Activated CD4-positive, alpha-beta T cell treated with anti-CD3 and anti-CD28 coated beads, Interleukin-2, amount 50 U/mL, for 4 hours (primary cell): ENCODE measurements at regions not wholly inside any gene's neighbourhood (a gene's known extent, or its start where the extent isn't known, plus 50 kb on each side); places are given as distances from the start of the nearest gene placed in this dataset.
"Not testable (repeated sequence)": the region's sequence is repeated elsewhere in the genome, so short reads cannot be mapped to it uniquely, and the experiment has no call there.

Experiments used
- DNase-seq, 2 experiments: peaks; one replicate each; pipeline ENCODE4 v3.0.0-alpha.2; 2020

- no peak for DNase-seq
These were observed 101.8 kb downstream of the NFKBIZ start for GRCh38 chr3:101950985-101951733.

GRCh38 chr3:101954361-101954760 lies 105.0 kb downstream of the NFKBIZ start:
- DNase-seq: no peak

DNA sequence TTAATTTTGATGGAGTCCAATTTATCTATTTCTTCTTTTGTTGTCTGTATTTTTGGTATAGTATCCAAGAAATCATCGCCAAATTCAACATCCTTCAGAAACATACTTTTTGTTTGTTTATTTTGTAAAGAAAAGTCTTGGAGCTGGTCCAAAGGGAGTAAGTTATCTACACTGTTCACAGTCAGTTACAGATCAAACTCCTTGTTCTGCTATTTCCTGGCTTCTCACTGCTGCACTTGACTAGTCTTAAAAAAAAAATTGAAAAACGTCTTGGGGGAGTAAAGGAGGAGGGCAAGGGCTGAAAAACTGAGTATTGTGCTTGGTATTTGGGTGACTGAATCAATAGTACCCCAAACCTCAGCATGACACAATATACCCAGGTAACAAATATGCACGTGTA lies 105.6 kb downstream of the NFKBIZ start:
- no peak for DNase-seq

DNA sequence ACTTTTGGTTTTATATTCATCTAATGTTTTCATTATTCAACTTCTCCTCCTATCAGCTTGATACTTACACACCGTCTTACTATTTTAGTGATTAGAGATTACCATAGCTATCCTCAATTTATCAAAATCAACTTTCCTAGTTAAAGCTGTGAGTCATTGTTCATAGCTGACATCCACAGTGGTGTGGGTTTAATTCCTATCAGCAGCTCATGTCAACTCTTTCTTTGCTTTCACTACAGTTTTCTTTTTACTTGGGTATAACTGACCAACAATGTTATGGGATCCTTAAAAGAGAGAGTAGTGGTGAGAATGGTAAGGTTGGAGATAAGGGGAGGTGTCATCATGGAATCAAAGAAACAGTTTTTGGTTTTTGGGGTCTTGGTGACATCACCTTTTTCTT lies 112.7 kb downstream of the NFKBIZ start:
- no peak for DNase-seq

DNA sequence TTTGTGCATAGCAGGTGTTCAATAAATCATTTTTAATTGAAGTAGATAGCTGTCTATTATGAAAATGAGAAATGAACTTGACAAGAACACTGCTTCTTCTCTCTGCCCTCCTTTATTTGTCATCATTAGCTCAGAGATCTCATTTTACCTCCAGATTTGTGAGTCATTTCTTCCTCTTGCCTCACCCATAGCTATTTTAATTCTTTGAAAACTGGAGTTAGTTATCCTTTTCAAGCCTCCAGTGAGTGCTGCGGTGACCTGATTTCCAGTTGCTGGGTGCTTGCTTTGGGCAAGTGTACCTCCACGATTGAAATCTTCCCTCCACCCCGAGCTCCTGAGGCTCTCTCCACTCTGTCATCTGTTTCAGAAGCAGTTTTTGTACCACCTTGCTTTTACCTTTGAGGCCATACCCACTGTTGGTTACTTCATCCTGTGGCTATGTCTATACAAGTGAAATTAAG lies 114.6 kb downstream of the NFKBIZ start:
- DNase-seq: peak; percentile 9 to 21

- no peak for DNase-seq
These were observed 115.5 kb downstream of the NFKBIZ start for GRCh38 chr3:101964861-101965260.

- DNase-seq: no peak
These were observed 116.9 kb downstream of the NFKBIZ start for GRCh38 chr3:101966226-101966625.

- no peak for DNase-seq
These were observed 120.9 kb downstream of the NFKBIZ start for GRCh38 chr3:101970212-101970611.

DNA sequence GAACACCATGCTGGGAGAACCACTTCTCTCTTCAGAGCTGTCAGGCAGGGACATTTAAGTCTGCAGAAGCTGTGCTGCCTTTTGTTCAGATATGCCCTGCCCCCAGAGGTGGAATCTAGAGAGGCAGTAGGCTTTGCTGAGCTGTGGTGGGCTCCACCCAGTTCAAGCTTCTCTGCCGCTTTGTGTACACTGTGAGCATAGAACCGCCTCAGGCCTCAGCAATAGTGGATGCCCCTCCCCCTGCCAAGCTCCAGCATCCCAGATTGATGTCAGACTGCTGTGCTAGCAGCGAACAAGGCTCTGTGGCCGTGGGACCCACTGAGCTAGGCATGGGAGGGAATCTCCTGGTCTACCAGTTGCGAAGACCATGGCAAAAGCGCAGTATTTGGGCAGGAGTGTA lies 121.6 kb downstream of the NFKBIZ start:
- no peak for DNase-seq

DNA sequence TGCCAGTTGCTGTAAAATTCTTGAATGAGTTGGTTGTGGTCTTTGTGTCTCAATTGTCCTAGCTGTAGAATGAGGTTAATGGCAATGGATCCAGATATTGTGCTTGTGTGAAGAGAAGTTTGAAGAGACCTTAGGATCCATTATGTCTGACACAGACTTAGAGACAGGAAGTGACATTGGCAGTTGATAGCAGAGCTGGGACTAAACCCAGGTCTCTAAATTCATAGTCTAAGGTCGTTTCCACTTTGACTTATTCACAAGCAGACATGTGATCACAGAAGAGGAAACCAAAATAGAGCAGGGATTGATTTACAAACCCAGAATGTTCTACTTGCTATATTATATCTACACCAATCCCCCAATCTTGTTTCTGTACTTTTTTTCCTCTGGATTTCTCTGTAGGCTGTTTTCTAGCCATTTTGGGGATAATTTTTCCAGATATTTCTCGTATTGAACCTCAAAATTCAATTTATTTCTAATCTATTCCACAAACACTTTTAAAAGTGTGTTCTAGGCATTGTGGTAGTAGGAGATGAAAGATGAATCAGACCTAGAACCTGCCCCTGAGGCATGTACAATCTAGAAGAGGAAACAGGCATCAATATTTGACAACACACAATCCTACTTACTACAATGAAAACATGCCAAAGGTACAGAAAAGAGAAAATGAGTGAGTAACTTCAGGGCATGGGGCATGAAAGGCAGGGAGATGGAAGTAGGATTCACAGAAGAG lies 123.3 kb downstream of the NFKBIZ start:
- no peak for DNase-seq

- DNase-seq: no peak
These were observed 123.8 kb downstream of the NFKBIZ start for GRCh38 chr3:101973163-101973505.

DNA sequence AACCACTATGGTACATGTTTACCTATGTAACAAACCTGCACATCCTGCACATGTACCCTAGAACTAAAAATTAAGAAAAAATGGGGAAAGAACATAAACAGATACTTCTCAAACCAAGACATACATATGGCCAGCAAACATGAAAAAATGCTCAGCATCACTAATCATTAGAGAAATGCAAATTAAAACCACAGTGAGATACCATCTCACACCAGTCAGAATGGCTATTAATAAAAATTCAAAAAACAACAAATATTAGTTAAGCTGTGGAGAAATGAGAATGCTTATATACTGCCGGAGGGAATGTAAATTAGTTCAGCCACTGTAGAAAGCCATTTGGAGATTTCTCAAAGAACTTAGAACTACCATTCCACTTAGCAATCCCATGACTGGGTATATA lies 126.1 kb downstream of the NFKBIZ start:
- DNase-seq: not testable (repeated sequence)

DNA sequence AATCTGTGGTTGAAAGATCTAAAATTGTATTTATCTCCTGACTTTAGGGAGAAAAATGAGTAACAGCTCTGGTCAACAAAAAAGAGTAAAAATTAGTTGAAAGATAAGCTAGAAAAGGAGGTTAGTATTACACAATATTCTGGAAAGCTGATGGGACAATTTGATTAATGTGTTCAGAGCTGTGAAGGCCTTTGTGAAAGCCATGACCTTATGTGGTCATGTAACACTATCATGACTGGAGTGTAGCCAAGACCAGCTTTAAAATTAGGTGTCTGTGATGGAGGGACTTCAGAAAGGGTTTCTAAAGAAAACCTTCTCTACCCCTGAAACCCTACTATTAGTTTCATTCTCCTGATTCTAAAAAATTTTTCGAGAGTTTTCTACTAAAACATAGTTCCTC lies 127.2 kb downstream of the NFKBIZ start:
- DNase-seq: no peak

DNA sequence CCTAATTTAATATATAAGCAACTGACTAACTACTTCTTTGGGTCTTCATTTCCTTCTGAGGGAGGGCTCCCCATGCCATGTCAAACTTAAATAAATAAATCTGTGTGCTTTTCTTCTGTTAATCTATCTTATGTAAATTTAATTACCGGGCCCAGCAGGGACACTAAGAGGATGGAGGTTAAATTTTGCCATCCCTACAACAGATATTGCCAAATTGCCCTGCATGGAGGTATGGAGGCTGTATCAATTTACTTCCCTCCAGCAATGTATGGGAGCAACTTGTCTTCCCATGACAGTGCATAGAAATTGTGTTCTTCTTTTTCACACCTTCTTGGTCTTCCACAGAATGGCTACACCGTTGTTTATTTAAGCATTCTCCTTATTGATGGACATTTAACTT lies 129.0 kb downstream of the NFKBIZ start:
- no peak for DNase-seq

- DNase-seq: no peak
These were observed 129.7 kb downstream of the NFKBIZ start for GRCh38 chr3:101979033-101979432.

GRCh38 chr3:101984356-101984755 lies 135.0 kb downstream of the NFKBIZ start:
- DNase-seq: no peak

DNA sequence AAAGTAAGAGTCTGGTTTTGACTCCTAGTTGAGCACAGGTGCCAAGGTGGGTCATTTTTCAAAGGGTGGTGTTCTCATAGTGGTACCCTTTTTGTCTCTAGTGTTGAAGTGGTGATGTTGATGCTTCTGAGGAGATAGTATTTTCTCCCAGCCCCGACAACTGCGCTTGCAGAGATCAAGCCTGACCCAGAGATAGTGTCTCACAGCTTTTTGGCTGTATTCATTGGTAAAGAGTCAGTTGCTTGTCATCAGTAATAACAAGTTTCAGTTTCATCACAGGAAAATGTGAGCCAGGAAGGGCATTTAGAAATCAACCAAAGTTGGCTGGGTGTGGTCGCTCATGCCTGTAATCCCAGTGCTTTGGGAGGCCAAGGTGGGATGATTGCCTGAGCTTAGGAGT lies 139.3 kb downstream of the NFKBIZ start:
- DNase-seq: no peak

- DNase-seq: no peak
These were observed 140.4 kb downstream of the NFKBIZ start for GRCh38 chr3:101989578-101990200.

GRCh38 chr3:101992863-101993262 lies 143.5 kb downstream of the NFKBIZ start:
- no peak for DNase-seq

DNA sequence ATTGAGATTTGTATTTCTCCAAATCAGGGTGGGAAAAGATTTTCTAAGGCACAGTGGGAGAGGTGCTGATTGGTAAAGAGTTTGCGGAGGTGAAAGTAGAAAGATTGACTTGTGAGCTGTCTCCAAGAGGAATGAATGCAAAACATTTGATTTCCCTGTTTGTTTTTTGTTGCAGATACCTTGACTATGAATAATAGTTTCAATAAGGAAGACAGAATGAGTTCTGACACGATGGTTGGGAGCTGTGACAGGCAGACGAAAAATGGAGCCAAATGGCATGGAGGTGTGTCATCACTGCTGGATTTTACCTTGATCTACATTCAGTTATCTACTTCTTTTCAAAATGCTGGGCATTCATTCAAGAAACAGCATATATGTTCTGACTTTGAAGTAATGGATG lies 145.1 kb downstream of the NFKBIZ start:
- DNase-seq: no peak

GRCh38 chr3:101995371-101996046 lies 146.2 kb downstream of the NFKBIZ start:
- DNase-seq: no peak

DNA sequence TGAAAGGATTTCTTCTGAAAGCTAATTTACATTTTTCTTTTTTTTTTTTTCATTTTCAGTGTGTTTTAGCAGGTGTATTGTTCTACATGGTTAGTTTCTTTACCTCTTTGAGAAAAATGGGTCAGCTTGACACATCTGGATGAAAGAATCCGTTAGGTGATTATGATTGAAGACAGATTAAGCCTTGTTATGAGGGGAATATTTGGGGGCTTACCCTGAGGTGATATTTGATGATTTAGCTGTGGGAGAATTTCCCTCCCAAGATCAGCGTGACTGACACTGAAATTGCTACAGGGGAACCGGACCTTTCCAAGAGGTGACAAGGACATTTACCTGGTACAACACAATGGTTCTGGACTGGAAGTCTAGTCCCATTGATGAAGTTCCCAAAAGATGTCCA lies 147.5 kb downstream of the NFKBIZ start:
- DNase-seq: no peak

DNA sequence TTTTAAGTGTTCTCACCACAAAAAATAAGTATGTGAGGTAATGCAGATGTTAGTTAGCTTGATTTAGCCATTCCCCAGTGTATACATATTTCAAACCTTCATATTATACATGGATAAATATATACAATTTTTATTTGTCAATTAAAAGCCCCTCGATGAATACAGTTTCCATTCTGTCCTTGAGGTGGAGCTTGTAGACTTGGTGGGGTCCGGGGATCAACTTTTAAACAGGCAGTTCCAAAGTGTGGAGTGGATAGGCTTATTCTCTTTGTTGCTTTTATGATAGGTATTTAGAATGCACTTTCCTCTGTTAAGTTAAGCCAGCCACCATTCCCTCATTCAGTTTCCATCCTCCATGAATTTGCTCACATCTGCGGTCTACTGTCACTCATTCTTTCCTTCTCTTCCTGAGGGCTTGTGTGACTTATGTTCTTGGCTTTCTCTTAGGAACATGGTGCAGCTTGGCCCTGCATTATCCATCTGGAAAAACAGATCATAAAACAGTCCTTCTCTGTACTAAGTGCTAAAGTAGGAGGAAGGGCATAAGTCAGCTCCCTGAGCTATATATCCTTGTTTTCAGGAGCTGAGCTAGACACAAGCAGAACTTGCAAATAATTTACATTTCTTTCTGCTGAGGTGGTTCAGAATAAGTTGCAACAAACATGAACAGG lies 149.1 kb downstream of the NFKBIZ start:
- no peak for DNase-seq
